Neural cell (in vitro differentiated cells): ENCODE measurements at regions not wholly inside any gene's neighbourhood (a gene's known extent, or its start where the extent isn't known, plus 50 kb on each side); places are given as distances from the start of the nearest gene placed in this dataset.

Experiments
- H2AFZ ChIP-seq: fragments of 200-600, 300-800 bp; sonication (generic), shearing (Covaris generic); 2 replicates; pipeline ENCODE4 v1.6.0; 2014; ENCODE audit warnings: low read depth, mild to moderate bottlenecking, antibody characterized with exemption, low read length, moderate library complexity
- H3F3A ChIP-seq: fragments of 200-600 bp; shearing (Covaris generic); 2 replicates; pipeline ENCODE4 v1.6.1; 2016; ENCODE audit warnings: mild to moderate bottlenecking, moderate library complexity, mixed read lengths, antibody characterized with exemption, low read length; ENCODE audit not compliant: insufficient read depth, poor library complexity, severe bottlenecking
- H3K27ac ChIP-seq: fragments of 200-600, 300-800 bp; sonication (generic), shearing (Covaris generic); 2 replicates; pipeline ENCODE4 v1.5.1; 2014; ENCODE audit warnings: mild to moderate bottlenecking, low read length, moderate library complexity
- H3K27me3 ChIP-seq: fragments of 300-800, 200-600 bp; sonication (generic), shearing (Covaris generic); 2 replicates; pipeline ENCODE4 v1.6.0; 2014; ENCODE audit warnings: mild to moderate bottlenecking, low read depth, low read length, moderate library complexity; ENCODE audit not compliant: insufficient read depth
- H3K36me3 ChIP-seq: fragments of 300-800, 200-600 bp; sonication (generic), shearing (Covaris generic); 2 replicates; pipeline ENCODE4 v1.5.1; 2014; ENCODE audit warnings: mild to moderate bottlenecking, antibody characterized with exemption, low read length, moderate library complexity; ENCODE audit not compliant: insufficient read depth
- H3K4me2 ChIP-seq: fragments of 300-800, 200-600 bp; sonication (generic), shearing (Covaris generic); 2 replicates; pipeline ENCODE4 v1.6.0; 2014; ENCODE audit warnings: mild to moderate bottlenecking, low read length
- H3K4me3 ChIP-seq: fragments of 300-800, 200-600 bp; sonication (generic), shearing (Covaris generic); 2 replicates; pipeline ENCODE4 v1.5.1; 2014; ENCODE audit warnings: mild to moderate bottlenecking, low read length, moderate library complexity
- H3K79me2 ChIP-seq: fragments of 200-600 bp; shearing (Covaris generic); replicated peaks from 2 replicates; pipeline ENCODE4 v1.6.0; 2014; ENCODE audit warnings: mild to moderate bottlenecking, low read length, moderate library complexity; ENCODE audit not compliant: insufficient read depth
- H3K9ac ChIP-seq: fragments of 300-800, 200-600 bp; sonication (generic), shearing (Covaris generic); 2 replicates; pipeline ENCODE4 v1.6.1; 2016; ENCODE audit warnings: mild to moderate bottlenecking, low read length, mixed read lengths
- H3K9me2 ChIP-seq: fragments of 200-600 bp; shearing (Covaris generic); 2 replicates; pipeline ENCODE4 v1.6.1; 2016; ENCODE audit warnings: mild to moderate bottlenecking, low read length, mixed read lengths; ENCODE audit not compliant: insufficient read depth
- H3K9me3 ChIP-seq: fragments of 200-600, 300-800 bp; sonication (generic), shearing (Covaris generic); 2 replicates; pipeline ENCODE4 v1.6.1; 2016; ENCODE audit warnings: mild to moderate bottlenecking, mixed run types, low read length, moderate library complexity, mixed read lengths
- H4K20me1 ChIP-seq: fragments of 200-600 bp; shearing (Covaris generic); 2 replicates; pipeline ENCODE4 v1.6.1; 2016; ENCODE audit warnings: mild to moderate bottlenecking, mixed run types; ENCODE audit not compliant: insufficient read depth
- EP300 ChIP-seq: fragments of 450-650 bp; conservative IDR thresholded peaks from 2 replicates; pipeline ENCODE4 v1.6.1; 2014; ENCODE audit warnings: antibody characterized with exemption, mild to moderate bottlenecking, moderate library complexity; ENCODE audit not compliant: poor library complexity, severe bottlenecking
- EZH2 ChIP-seq: fragments of 200-600, 300-800 bp; shearing (Covaris generic), sonication (generic); IDR thresholded peaks from 2 replicates; pipeline ENCODE4 v1.6.1; 2014; ENCODE audit warnings: antibody characterized with exemption, low read length, borderline replicate concordance, mild to moderate bottlenecking; ENCODE audit not compliant: insufficient read depth, poor library complexity, severe bottlenecking
- MXI1 ChIP-seq: fragments of 450-650 bp; conservative IDR thresholded peaks from 2 replicates; pipeline ENCODE4 v1.6.1; 2014; ENCODE audit warnings: antibody characterized with exemption, mild to moderate bottlenecking; ENCODE audit not compliant: poor library complexity, severe bottlenecking
- POLR2AphosphoS5 ChIP-seq: IDR thresholded peaks from 2 replicates; pipeline ENCODE4 v1.6.1; 2012
- RAD21 ChIP-seq: fragments of 450-650 bp; conservative IDR thresholded peaks from 2 replicates; pipeline ENCODE4 v1.6.1; 2014; ENCODE audit warnings: antibody characterized with exemption, mild to moderate bottlenecking, moderate library complexity
- SMC3 ChIP-seq: fragments of 450-650 bp; conservative IDR thresholded peaks from 2 replicates; pipeline ENCODE4 v1.6.1; 2014; ENCODE audit warnings: antibody characterized with exemption, mild to moderate bottlenecking, moderate library complexity; ENCODE audit not compliant: poor library complexity
- TAF1 ChIP-seq: IDR thresholded peaks from 2 replicates; pipeline ENCODE4 v1.6.1; 2012; ENCODE audit warnings: low read depth
- TF ChIP-seq, protein P1 (sequence below): IDR thresholded peaks from 2 replicates; pipeline ENCODE4 v1.6.1; 2012; ENCODE audit warnings: borderline replicate concordance
- TF ChIP-seq, protein P2 (sequence below): fragments of 450-650 bp; IDR thresholded peaks from 2 replicates; pipeline ENCODE4 v1.5.1; 2014; ENCODE audit warnings: antibody characterized with exemption, mild to moderate bottlenecking, moderate library complexity; ENCODE audit not compliant: poor library complexity, severe bottlenecking

DNA sequence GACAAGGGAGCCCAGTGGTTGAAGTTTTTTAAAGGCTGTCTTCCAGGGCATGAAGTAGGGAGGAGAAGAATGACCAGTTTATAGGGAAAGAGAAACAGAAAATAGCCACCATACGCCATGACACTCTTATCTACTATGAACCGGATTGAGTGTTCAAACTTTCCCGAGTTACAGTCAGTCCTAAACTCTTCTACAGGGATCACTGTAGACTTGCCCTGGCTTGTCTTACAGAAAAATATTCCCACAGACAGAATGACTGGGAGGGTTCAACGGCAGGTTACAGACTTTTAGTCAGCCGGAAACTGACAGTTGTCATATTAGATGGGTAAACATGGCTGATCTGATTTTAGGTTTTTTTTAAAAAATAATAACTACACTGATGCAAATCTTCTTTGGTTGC, 662.5 kb upstream of the SOX9 start:
- TF ChIP-seq SMC3 (no peak), RAD21 (no peak), POLR2AphosphoS5 (no peak), TAF1 (no peak), EZH2 (no peak), EP300 (no peak), MXI1 (no peak)
- TF ChIP-seq, protein P1, sequence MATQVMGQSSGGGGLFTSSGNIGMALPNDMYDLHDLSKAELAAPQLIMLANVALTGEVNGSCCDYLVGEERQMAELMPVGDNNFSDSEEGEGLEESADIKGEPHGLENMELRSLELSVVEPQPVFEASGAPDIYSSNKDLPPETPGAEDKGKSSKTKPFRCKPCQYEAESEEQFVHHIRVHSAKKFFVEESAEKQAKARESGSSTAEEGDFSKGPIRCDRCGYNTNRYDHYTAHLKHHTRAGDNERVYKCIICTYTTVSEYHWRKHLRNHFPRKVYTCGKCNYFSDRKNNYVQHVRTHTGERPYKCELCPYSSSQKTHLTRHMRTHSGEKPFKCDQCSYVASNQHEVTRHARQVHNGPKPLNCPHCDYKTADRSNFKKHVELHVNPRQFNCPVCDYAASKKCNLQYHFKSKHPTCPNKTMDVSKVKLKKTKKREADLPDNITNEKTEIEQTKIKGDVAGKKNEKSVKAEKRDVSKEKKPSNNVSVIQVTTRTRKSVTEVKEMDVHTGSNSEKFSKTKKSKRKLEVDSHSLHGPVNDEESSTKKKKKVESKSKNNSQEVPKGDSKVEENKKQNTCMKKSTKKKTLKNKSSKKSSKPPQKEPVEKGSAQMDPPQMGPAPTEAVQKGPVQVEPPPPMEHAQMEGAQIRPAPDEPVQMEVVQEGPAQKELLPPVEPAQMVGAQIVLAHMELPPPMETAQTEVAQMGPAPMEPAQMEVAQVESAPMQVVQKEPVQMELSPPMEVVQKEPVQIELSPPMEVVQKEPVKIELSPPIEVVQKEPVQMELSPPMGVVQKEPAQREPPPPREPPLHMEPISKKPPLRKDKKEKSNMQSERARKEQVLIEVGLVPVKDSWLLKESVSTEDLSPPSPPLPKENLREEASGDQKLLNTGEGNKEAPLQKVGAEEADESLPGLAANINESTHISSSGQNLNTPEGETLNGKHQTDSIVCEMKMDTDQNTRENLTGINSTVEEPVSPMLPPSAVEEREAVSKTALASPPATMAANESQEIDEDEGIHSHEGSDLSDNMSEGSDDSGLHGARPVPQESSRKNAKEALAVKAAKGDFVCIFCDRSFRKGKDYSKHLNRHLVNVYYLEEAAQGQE = no peak
- TF ChIP-seq, protein P2, sequence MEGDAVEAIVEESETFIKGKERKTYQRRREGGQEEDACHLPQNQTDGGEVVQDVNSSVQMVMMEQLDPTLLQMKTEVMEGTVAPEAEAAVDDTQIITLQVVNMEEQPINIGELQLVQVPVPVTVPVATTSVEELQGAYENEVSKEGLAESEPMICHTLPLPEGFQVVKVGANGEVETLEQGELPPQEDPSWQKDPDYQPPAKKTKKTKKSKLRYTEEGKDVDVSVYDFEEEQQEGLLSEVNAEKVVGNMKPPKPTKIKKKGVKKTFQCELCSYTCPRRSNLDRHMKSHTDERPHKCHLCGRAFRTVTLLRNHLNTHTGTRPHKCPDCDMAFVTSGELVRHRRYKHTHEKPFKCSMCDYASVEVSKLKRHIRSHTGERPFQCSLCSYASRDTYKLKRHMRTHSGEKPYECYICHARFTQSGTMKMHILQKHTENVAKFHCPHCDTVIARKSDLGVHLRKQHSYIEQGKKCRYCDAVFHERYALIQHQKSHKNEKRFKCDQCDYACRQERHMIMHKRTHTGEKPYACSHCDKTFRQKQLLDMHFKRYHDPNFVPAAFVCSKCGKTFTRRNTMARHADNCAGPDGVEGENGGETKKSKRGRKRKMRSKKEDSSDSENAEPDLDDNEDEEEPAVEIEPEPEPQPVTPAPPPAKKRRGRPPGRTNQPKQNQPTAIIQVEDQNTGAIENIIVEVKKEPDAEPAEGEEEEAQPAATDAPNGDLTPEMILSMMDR = no peak
- H2AFZ ChIP-seq = no peak overlapping the region
- no peaks in the 10 kb centered on the region for H4K20me1 ChIP-seq
- no peaks in the 10 kb centered on the region for H3F3A ChIP-seq
- no peaks in the 10 kb centered on the region for H3K36me3 ChIP-seq
- no peaks in the 10 kb centered on the region for H3K9me3 ChIP-seq
- no peak overlapping the region for H3K4me2 ChIP-seq
- no peak overlapping the region for H3K4me3 ChIP-seq
- no peak overlapping the region for H3K27ac ChIP-seq
- no peaks in the 10 kb centered on the region for H3K27me3 ChIP-seq
- no peaks in the 10 kb centered on the region for H3K79me2 ChIP-seq
- no peak overlapping the region for H3K9ac ChIP-seq
- no peaks in the 10 kb centered on the region for H3K9me2 ChIP-seq

DNA sequence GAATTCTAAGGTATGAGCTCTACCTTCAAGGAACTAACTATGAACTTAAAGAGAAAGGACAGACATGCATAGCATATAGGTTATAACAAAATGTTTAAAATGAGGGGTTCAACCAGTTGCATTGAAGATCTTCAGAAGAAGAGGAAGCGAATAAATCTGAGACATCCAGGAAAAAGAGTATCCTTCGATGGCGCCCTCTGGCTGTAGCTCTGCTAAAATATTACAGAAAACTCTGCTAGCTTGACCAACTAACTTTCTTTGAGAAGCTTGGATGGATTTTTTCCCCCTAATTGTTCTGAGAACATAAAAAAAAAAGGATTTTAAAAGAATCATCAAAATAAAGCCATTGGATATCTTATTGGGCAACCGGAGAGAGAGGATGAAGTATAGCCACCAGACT, 659.9 kb upstream of the SOX9 start:
- no peak overlapping the region for H3K4me3 ChIP-seq
- H3F3A ChIP-seq = no peaks in the 10 kb centered on the region
- H3K4me2 ChIP-seq = no peak overlapping the region
- H3K79me2 ChIP-seq = no peaks in the 10 kb centered on the region
- TF ChIP-seq MXI1 = no peak
- TF ChIP-seq, protein P2 = peak; percentile 37
- TF ChIP-seq SMC3 = no peak
- no peak overlapping the region for H3K9ac ChIP-seq
- H4K20me1 ChIP-seq = no peaks in the 10 kb centered on the region
- H3K27ac ChIP-seq = no peak overlapping the region
- H3K27me3 ChIP-seq = no peaks in the 10 kb centered on the region
- H3K9me2 ChIP-seq = no peaks in the 10 kb centered on the region
- no peaks in the 10 kb centered on the region for H3K9me3 ChIP-seq
- H2AFZ ChIP-seq = no peak overlapping the region
- no peaks in the 10 kb centered on the region for H3K36me3 ChIP-seq
